Nucleus accumbens (tissue), 56 donors: ENCODE measurements at regions not wholly inside any gene's neighbourhood (a gene's known extent, or its start where the extent isn't known, plus 50 kb on each side); places are given as distances from the start of the nearest gene placed in this dataset.
"Not testable (repeated sequence)": the region's sequence is repeated elsewhere in the genome, so short reads cannot be mapped to it uniquely, and the experiment has no call there.

Experiments
- DNase-seq, 56 donors: peaks; one replicate each; lab custom pipeline; 2025; lab: John Stamatoyannopoulos, UW

GRCh38 chr11:23789938-23790371 lies 706.9 kb upstream of the LUZP2 start:
- DNase-seq: no peak

DNA sequence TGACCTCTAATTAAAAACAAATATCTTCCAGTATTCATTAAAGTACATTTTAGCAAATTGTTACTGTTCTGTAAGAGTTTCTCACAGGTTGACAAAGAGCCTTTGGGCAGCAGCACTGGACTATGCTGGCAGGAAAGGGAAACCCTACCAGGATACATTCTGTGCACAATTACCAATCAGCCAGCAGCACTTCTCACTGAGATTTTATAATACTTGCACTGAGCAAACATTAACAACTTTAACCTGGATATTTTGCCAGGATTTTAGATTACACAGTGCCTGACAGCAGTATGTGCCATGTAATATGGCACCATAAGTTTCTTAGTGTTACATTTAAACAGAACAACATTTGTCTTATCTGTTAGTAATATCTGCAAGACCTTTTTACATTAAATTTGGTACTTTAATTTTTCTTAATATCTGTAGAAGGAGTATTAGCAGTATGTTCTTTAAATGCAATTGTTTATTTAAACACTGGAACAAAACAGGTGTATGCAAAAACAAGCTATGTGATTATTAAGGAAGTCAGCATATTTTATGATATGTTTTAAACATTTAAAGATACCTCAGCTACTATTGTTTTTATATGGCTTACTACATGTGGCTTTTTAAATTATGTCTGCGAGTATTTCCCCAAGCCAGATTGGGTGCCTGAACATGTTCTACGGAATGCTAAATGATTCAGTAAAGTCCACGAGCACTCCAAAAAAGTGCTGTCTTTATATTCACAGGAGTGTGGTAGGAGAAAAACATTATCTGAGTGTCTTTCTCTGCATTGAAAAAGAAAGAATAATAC lies 699.0 kb upstream of the LUZP2 start:
- DNase-seq: no peak

- not testable (repeated sequence) for DNase-seq
Observed at GRCh38 chr11:23834306-23834705, 662.5 kb upstream of the LUZP2 start.

DNA sequence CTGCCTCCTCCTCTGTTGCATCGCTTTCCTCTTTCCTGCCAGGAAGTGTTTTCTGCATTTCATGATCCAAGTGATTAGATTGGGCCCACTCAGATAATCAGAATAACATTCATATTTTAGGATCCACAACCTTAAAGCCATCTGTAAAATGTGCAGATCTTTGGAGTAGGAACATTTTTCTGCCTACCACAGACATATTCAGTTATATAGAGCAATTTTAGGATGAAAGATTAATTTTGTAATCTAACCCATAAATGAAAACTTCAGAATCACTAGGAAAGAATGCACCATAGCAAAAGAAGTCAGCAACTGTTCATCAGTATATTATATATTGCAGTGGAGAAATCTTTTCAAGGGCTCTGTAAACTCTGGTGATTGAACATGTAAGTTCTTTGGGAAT lies 659.9 kb upstream of the LUZP2 start:
- no peak for DNase-seq

GRCh38 chr11:23840872-23841271 lies 656.0 kb upstream of the LUZP2 start:
- DNase-seq: no peak

DNA sequence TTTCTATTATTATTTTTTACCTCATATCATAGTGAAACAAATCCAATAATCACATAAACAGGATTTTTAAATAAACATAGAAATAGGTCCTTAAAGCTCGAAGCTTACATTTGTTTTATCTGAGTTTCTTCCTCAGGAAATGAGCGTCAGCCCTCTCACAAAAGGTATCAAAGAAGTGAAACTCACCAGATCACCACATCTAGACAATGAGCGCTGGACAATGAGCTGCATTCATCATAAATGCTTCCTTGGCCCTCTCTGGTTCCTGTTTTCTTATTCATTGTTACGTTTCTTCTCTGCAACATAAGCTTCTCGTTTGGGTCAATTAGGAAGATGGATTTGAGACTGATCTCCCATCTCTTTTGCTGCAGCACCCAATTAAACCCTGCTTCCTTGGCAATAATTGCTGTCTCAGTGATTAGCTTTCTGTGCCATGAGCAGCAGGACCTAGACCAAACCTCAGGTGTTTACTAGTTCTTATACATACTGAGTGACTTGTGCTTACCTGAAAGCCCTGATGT lies 649.9 kb upstream of the LUZP2 start:
- DNase-seq: no peak

GRCh38 chr11:23851216-23851615 lies 645.6 kb upstream of the LUZP2 start:
- no peak for DNase-seq

DNA sequence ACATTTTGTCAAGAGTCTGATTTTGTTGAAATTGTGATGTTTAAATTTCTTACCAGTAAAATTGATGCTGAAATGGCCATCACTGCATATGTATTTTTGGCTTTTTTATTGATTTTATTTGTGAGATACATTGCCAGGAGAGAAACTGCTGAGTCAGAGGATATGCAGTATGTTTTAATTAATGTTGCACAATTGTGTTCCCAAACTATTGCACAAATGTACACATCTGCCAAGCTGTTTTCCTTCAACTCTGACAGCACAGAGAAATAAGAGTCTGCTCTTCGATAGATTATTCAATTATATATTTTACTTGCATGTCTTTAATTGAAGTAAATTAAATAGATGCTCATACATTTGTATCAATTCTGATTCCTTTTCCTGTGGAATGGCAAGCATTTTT lies 640.2 kb upstream of the LUZP2 start:
- DNase-seq: no peak

- no peak for DNase-seq
Observed at GRCh38 chr11:23859087-23859486, 637.8 kb upstream of the LUZP2 start.

DNA sequence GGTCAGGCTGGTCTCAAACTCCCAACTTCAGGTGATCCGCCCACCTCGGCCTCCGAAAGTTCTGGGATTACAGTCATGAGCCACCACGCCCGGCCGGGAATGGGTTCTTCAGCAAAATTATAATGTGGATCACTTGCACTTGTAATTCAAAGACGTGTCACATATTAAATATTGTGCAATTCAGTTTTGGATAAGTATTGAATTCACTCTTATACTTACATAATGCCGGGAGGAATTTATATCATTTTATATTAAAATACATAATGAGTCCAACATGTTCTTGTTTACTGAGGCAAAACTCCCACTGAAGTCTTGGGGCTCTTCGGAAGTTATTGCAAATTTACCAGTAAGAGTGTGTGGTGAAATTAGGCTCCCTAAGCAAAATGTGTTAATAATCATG lies 635.2 kb upstream of the LUZP2 start:
- DNase-seq: no peak

DNA sequence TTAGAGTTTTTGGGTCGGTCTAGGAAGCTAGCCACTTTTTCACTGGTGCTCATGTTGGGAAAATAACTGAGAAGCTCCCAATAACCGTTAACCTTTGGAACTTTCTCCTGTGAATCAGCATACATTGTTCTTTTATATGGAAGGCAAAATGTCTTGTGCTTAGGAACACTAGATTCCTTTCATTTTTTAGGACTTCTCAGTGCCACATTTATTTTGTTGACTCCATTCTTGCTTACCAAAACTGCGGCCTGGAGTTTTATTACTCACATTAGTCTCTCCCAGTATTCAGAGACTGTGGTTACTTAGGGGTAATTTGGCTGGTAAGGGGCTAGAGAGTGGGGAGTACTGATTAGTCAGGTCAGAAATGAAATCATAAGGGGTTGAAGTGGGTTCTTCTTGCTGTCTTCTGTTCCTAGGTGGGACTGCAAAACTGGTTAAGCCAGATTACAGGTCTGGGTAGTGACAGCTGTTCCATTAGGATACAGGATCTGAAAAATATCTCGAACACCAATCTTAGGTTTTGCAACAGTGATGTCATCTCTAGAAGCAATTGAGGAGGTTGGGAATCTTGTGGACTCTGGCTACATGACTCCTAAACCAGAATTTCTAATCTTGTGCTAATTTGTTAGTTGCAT lies 631.4 kb upstream of the LUZP2 start:
- no peak for DNase-seq

DNA sequence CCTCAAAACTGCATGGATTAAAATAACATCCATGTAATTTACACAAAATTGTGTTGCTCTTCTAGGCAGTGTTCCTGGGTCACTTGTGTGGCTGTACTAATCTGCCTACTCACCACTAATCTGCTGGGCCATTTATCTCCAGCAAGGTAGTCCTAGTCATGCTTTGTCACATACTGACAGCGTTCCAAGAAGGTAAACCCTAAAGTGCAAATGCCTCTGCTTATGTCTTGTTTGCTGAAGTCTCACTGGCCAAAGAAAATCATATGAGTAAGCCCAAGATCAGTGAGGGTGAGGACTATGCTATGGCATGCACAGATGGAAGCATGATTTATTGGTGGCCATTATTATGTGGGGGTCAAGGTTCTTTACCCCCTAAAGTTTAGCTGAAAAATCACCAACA lies 630.2 kb upstream of the LUZP2 start:
- DNase-seq: no peak

- DNase-seq: no peak
Observed at GRCh38 chr11:23869671-23870070, 627.2 kb upstream of the LUZP2 start.

DNA sequence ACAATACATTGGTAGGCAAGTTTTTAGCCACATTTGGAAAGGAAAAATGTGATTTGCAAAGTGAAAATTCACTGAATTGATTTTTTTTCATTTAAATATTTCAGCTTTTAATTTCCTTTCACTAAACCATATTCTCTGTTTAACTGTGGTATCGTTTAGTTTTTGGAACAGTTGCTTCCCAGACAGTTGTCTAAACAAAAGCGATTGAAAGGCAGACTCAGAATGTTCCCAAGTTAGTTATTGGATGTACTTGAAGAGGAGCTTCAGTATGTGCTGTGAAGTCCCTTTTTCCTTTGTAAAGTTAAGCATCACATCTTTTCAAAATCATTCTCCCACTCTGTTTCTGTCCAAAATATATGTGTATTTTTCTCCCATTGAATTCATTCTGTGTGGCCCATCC lies 623.4 kb upstream of the LUZP2 start:
- DNase-seq: no peak

- no peak for DNase-seq
Observed at GRCh38 chr11:23875176-23875850, 621.5 kb upstream of the LUZP2 start.

- not testable (repeated sequence) for DNase-seq
Observed at GRCh38 chr11:23883426-23884048, 613.3 kb upstream of the LUZP2 start.

DNA sequence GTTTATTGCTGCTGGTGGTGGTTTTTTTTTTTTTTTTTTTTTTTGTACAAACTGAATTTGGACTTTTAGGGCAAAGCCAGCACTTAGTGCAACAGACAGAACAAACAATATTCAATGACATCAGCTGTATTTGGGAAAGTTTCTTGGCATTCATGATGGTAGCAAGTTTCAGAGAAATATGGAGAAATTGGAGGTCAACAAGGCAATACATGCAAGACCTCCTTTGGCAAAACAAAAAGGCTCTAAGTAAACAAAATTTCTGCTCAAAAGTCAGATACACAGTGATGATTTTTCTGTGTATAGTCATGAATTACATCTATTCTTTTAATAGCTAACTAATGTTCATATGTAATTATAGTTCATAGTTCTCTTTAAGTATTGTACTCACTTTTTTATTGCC lies 612.5 kb upstream of the LUZP2 start:
- DNase-seq: no peak

DNA sequence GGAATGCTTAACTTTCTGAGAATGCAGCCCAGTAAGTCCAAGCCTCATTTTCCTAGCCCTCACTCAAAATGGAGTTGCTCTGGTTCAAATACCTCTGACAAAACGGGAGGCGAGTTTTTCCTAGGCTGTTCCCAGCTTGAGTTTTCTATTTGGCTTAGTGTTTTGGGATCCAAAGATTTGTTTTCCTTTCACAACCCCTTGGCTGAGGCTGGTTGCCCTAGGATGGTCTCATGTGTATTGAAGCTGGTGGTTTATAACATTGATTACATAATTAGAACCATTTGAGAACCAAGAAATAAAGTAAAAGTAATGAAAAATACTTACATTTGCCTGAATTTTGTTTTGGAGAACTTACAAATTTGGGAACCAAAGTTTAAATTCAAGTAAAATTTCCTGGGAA lies 611.1 kb upstream of the LUZP2 start:
- DNase-seq: no peak

GRCh38 chr11:23887122-23887521 lies 609.7 kb upstream of the LUZP2 start:
- not testable (repeated sequence) for DNase-seq

GRCh38 chr11:23893126-23893525 lies 603.7 kb upstream of the LUZP2 start:
- DNase-seq: no peak
